Endodermal cell (in vitro differentiated cells): ENCODE measurements at regions not wholly inside any gene's neighbourhood (a gene's known extent, or its start where the extent isn't known, plus 50 kb on each side); places are given as distances from the start of the nearest gene placed in this dataset.

Experiments
- DNase-seq: peaks from one replicate; pipeline ENCODE4 v3.0.0-alpha.2; 2017
- H3K27ac ChIP-seq: 2 replicates; pipeline ENCODE4 v1.5.1; 2013; ENCODE audit warnings: mild to moderate bottlenecking, low read depth, low read length, moderate library complexity
- H3K27me3 ChIP-seq: 2 replicates; pipeline ENCODE4 v1.6.1; 2013; ENCODE audit warnings: mild to moderate bottlenecking, low read length, moderate library complexity; ENCODE audit not compliant: insufficient read depth, control insufficient read depth, poor library complexity, severe bottlenecking
- H3K36me3 ChIP-seq: 2 replicates; pipeline ENCODE4 v1.7.0; 2013; ENCODE audit warnings: mild to moderate bottlenecking, low read length, moderate library complexity; ENCODE audit not compliant: control insufficient read depth, insufficient read depth
- H3K4me1 ChIP-seq: one replicate; pipeline ENCODE4 v1.7.0; 2013; ENCODE audit warnings: low read length; ENCODE audit not compliant: control insufficient read depth, insufficient read depth
- H3K4me3 ChIP-seq: 2 replicates; pipeline ENCODE4 v1.5.1; 2013; ENCODE audit warnings: mild to moderate bottlenecking, low read length, moderate library complexity
- H3K9ac ChIP-seq: 2 replicates; pipeline ENCODE4 v1.6.1; 2013; ENCODE audit warnings: mild to moderate bottlenecking, low read length, moderate library complexity; ENCODE audit not compliant: poor library complexity, severe bottlenecking; ENCODE audit errors: extremely low read depth
- H3K9me3 ChIP-seq: 2 replicates; pipeline ENCODE4 v1.6.1; 2013; ENCODE audit warnings: mild to moderate bottlenecking, low read length, moderate library complexity; ENCODE audit not compliant: control insufficient read depth
- H3K27ac Mint-ChIP-seq: 2 replicates; pipeline ENCODE4 v1.8.0; 2020; ENCODE audit warnings: mixed read lengths
- H3K27me3 Mint-ChIP-seq: 2 replicates; pipeline ENCODE4 v1.8.0; 2021; ENCODE audit warnings: mild to moderate bottlenecking, mixed read lengths; ENCODE audit not compliant: insufficient read depth
- H3K36me3 Mint-ChIP-seq: 2 replicates; pipeline ENCODE4 v1.8.0; 2020; ENCODE audit warnings: low read depth, mixed read lengths
- H3K4me1 Mint-ChIP-seq: 2 replicates; pipeline ENCODE4 v1.8.0; 2020; ENCODE audit warnings: mixed read lengths
- H3K4me3 Mint-ChIP-seq: 2 replicates; pipeline ENCODE4 v1.8.0; 2020; ENCODE audit warnings: mild to moderate bottlenecking, moderate library complexity, mixed read lengths
- H3K9me3 Mint-ChIP-seq: 2 replicates; pipeline ENCODE4 v1.8.0; 2020; ENCODE audit warnings: mild to moderate bottlenecking, mixed read lengths
- CTCF ChIP-seq: fragments of 200-600 bp; sonication (generic); conservative IDR thresholded peaks from 2 replicates; pipeline ENCODE4 v1.5.0; 2021; ENCODE audit warnings: antibody characterized with exemption, mild to moderate bottlenecking
- WGBS, 2 experiments: methylation state at CpG; one replicate each; pipeline versions ENCODE4 v1.1.5 to v1.1.7; 2013; ENCODE audit warnings: missing lambda C conversion rate in 2 of 2, mixed read lengths in 1 of 2; ENCODE audit not compliant: insufficient coverage in 1 of 2, insufficient read length in 1 of 2; 5-methylcytosine and 5-hydroxymethylcytosine counted together

DNA sequence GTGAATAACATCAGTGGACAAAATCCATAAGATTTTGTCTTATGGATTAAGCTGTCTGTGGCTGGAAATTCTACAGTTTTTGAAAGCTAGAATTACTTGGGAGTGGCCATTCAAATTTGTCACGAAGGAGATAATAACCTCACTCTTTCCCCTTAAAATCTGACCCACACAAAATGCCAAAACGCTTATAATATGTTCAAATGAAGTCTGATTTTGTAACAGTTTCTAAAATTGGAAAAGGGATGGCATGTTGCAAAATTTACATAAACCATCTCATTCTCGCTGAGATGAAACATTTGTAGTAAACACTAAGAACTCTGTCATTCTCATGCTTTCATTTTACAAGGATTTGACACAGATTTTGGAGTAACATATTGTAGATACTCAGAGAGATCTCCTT lies 112.7 kb downstream of the GJA1 start:
- no peak for TF ChIP-seq CTCF
- Mint-ChIP-seq H3K36me3 (peaks cover 2% of the 10 kb centered on the region), H3K9me3 (peaks cover 3% of the 10 kb centered on the region), H3K27me3 (no peaks in the 10 kb centered on the region), H3K4me3 (no peak overlapping the region), H3K27ac (no peak overlapping the region), H3K4me1 (no peaks in the 10 kb centered on the region)
- no peak overlapping the region for H3K27ac ChIP-seq
- H3K9ac ChIP-seq: no peak overlapping the region
- DNase-seq: no peak
- no peaks in the 10 kb centered on the region for H3K4me1 ChIP-seq
- 96% methylated on average over 3 of the region's 3 CpGs; no CpG with 5 or more reads in 1 of the 2 experiments for WGBS, 2 experiments
- no peak overlapping the region for H3K4me3 ChIP-seq
- no peaks in the 10 kb centered on the region for H3K9me3 ChIP-seq
- no peaks in the 10 kb centered on the region for H3K27me3 ChIP-seq
- H3K36me3 ChIP-seq: no peaks in the 10 kb centered on the region

DNA sequence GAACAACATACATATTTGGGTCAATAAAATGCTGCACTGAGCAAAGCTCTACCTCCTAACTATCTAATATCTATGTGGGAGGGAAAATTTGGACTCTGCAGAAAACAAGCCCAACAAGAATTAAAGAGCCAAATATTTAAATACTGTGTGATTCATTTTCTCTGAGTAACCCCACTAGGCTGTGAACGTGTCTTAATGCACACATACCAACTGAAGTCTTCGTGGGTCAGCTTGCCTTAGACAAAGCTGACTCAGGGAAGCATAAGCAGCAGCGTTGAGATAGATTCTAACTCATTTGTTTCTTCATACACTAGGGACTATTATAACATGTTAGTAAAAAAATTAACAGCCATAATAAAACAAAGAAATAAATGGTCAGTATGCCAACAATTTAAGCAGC lies 114.3 kb downstream of the GJA1 start:
- Histone ChIP-seq H3K27ac (no peak overlapping the region), H3K36me3 (no peaks in the 10 kb centered on the region), H3K4me3 (no peak overlapping the region), H3K4me1 (no peaks in the 10 kb centered on the region), H3K9ac (no peak overlapping the region), H3K9me3 (no peaks in the 10 kb centered on the region), H3K27me3 (no peaks in the 10 kb centered on the region)
- H3K36me3 Mint-ChIP-seq: peaks cover 2% of the 10 kb centered on the region
- 88 to 95% methylated on average over 2 to 3 of the region's 3 CpGs for WGBS, 2 experiments
- H3K27ac Mint-ChIP-seq: no peak overlapping the region
- no peak for DNase-seq
- no peaks in the 10 kb centered on the region for H3K27me3 Mint-ChIP-seq
- no peak for TF ChIP-seq CTCF
- H3K9me3 Mint-ChIP-seq: peaks cover 3% of the 10 kb centered on the region
- no peaks in the 10 kb centered on the region for H3K4me1 Mint-ChIP-seq
- H3K4me3 Mint-ChIP-seq: no peak overlapping the region

GRCh38 chr6:121550491-121551010 lies 115.1 kb downstream of the GJA1 start:
- no peaks in the 10 kb centered on the region for H3K27me3 ChIP-seq
- H3K4me3 ChIP-seq: no peak overlapping the region
- no peaks in the 10 kb centered on the region for H3K36me3 ChIP-seq
- H3K27ac Mint-ChIP-seq: no peak overlapping the region
- no peak overlapping the region for H3K9ac ChIP-seq
- peaks cover 3% of the 10 kb centered on the region for H3K9me3 Mint-ChIP-seq
- WGBS, 2 experiments: 98 to 100% methylated on average over 1 to 3 of the region's 3 CpGs
- no peak for TF ChIP-seq CTCF
- no peak for DNase-seq
- H3K4me3 Mint-ChIP-seq: no peak overlapping the region
- no peaks in the 10 kb centered on the region for H3K9me3 ChIP-seq
- H3K36me3 Mint-ChIP-seq: peaks cover 2% of the 10 kb centered on the region
- no peaks in the 10 kb centered on the region for H3K4me1 ChIP-seq
- no peaks in the 10 kb centered on the region for H3K27me3 Mint-ChIP-seq
- no peak overlapping the region for H3K27ac ChIP-seq
- no peaks in the 10 kb centered on the region for H3K4me1 Mint-ChIP-seq
